ENCODE measurements at regions not wholly inside any gene's neighbourhood (a gene's known extent, or its start where the extent isn't known, plus 50 kb on each side); places are given as distances from the start of the nearest gene placed in this dataset.
"Not testable (repeated sequence)": the region's sequence is repeated elsewhere in the genome, so short reads cannot be mapped to it uniquely, and the experiment has no call there.

- not testable (repeated sequence) for H3K9me3 ChIP-seq (ENCODE audit: control insufficient read depth in 2 of 2, insufficient read depth in 1 of 2, low read depth in 1 of 2, low read length in 1 of 2); H3K27ac ChIP-seq (ENCODE audit: low read depth in 2 of 2, low read length in 1 of 2); H3K36me3 ChIP-seq (ENCODE audit: control insufficient read depth in 2 of 2, insufficient read depth in 2 of 2, low read length in 1 of 2); H3K4me3 ChIP-seq (ENCODE audit: low read depth in 1 of 2, low read length in 2 of 2); H3K27me3 ChIP-seq (ENCODE audit: control insufficient read depth in 1 of 2, insufficient read depth in 2 of 2, low read length in 2 of 2); H3K4me1 ChIP-seq (ENCODE audit: control insufficient read depth in 2 of 2, insufficient read depth in 2 of 2, low read length in 1 of 2)
- WGBS, 2 donors, result 98% methylated on average over 21 of the region's 23 CpGs
Measured at GRCh38 chr16:29355339-29356059, 51.0 kb downstream of the NPIPB11 start.

- not testable (repeated sequence) for H3K27me3 ChIP-seq (ENCODE audit: control insufficient read depth in 1 of 2, insufficient read depth in 2 of 2, low read length in 2 of 2); H3K4me3 ChIP-seq (ENCODE audit: low read depth in 1 of 2, low read length in 2 of 2); H3K9me3 ChIP-seq (ENCODE audit: control insufficient read depth in 2 of 2, insufficient read depth in 1 of 2, low read depth in 1 of 2, low read length in 1 of 2); H3K36me3 ChIP-seq (ENCODE audit: control insufficient read depth in 2 of 2, insufficient read depth in 2 of 2, low read length in 1 of 2); H3K27ac ChIP-seq (ENCODE audit: low read depth in 2 of 2, low read length in 1 of 2); H3K4me1 ChIP-seq (ENCODE audit: control insufficient read depth in 2 of 2, insufficient read depth in 2 of 2, low read length in 1 of 2)
- 65 to 68% methylated on average over 2 of the region's 5 CpGs for WGBS, 2 donors
Measured at GRCh38 chr16:29354449-29354848, 52.1 kb downstream of the NPIPB11 start.

- H3K4me1 ChIP-seq (ENCODE audit: control insufficient read depth in 2 of 2, insufficient read depth in 2 of 2, low read length in 1 of 2); H3K9me3 ChIP-seq (ENCODE audit: control insufficient read depth in 2 of 2, insufficient read depth in 1 of 2, low read depth in 1 of 2, low read length in 1 of 2); H3K36me3 ChIP-seq (ENCODE audit: control insufficient read depth in 2 of 2, insufficient read depth in 2 of 2, low read length in 1 of 2); H3K27ac ChIP-seq (ENCODE audit: low read depth in 2 of 2, low read length in 1 of 2); H3K27me3 ChIP-seq (ENCODE audit: control insufficient read depth in 1 of 2, insufficient read depth in 2 of 2, low read length in 2 of 2); H3K4me3 ChIP-seq (ENCODE audit: low read depth in 1 of 2, low read length in 2 of 2): not testable (repeated sequence)
- 89 to 98% methylated on average over 1 of the region's 2 CpGs for WGBS, 2 donors
Measured at GRCh38 chr16:29352617-29352999, 53.9 kb downstream of the NPIPB11 start.

GRCh38 chr16:29351970-29352616 is 54.4 kb downstream of the NPIPB11 start:
- H3K4me1 ChIP-seq (ENCODE audit: control insufficient read depth in 2 of 2, insufficient read depth in 2 of 2, low read length in 1 of 2); H3K4me3 ChIP-seq (ENCODE audit: low read depth in 1 of 2, low read length in 2 of 2); H3K27me3 ChIP-seq (ENCODE audit: control insufficient read depth in 1 of 2, insufficient read depth in 2 of 2, low read length in 2 of 2); H3K36me3 ChIP-seq (ENCODE audit: control insufficient read depth in 2 of 2, insufficient read depth in 2 of 2, low read length in 1 of 2); H3K27ac ChIP-seq (ENCODE audit: low read depth in 2 of 2, low read length in 1 of 2); H3K9me3 ChIP-seq (ENCODE audit: control insufficient read depth in 2 of 2, insufficient read depth in 1 of 2, low read depth in 1 of 2, low read length in 1 of 2): not testable (repeated sequence)
- WGBS, 2 donors, result 59 to 61% methylated on average over 8 to 9 of the region's 9 CpGs

- H3K27me3 ChIP-seq (ENCODE audit: control insufficient read depth in 1 of 2, insufficient read depth in 2 of 2, low read length in 2 of 2); H3K4me3 ChIP-seq (ENCODE audit: low read depth in 1 of 2, low read length in 2 of 2); H3K9me3 ChIP-seq (ENCODE audit: control insufficient read depth in 2 of 2, insufficient read depth in 1 of 2, low read depth in 1 of 2, low read length in 1 of 2); H3K27ac ChIP-seq (ENCODE audit: low read depth in 2 of 2, low read length in 1 of 2); H3K36me3 ChIP-seq (ENCODE audit: control insufficient read depth in 2 of 2, insufficient read depth in 2 of 2, low read length in 1 of 2); H3K4me1 ChIP-seq (ENCODE audit: control insufficient read depth in 2 of 2, insufficient read depth in 2 of 2, low read length in 1 of 2): not testable (repeated sequence)
- WGBS, 2 donors, result 53 to 60% methylated on average over 13 of the region's 15 CpGs
Measured at GRCh38 chr16:29351271-29351969, 55.1 kb downstream of the NPIPB11 start.

GRCh38 chr16:29349966-29350365 is 56.5 kb downstream of the NPIPB11 start:
- not testable (repeated sequence) for H3K27ac ChIP-seq (ENCODE audit: low read depth in 2 of 2, low read length in 1 of 2); H3K4me1 ChIP-seq (ENCODE audit: control insufficient read depth in 2 of 2, insufficient read depth in 2 of 2, low read length in 1 of 2); H3K36me3 ChIP-seq (ENCODE audit: control insufficient read depth in 2 of 2, insufficient read depth in 2 of 2, low read length in 1 of 2); H3K27me3 ChIP-seq (ENCODE audit: control insufficient read depth in 1 of 2, insufficient read depth in 2 of 2, low read length in 2 of 2); H3K4me3 ChIP-seq (ENCODE audit: low read depth in 1 of 2, low read length in 2 of 2); H3K9me3 ChIP-seq (ENCODE audit: control insufficient read depth in 2 of 2, insufficient read depth in 1 of 2, low read depth in 1 of 2, low read length in 1 of 2)
- WGBS, 2 donors, result 38 to 63% methylated on average over 7 of the region's 7 CpGs

GRCh38 chr16:29348748-29349147 is 57.8 kb downstream of the NPIPB11 start:
- 57 to 85% methylated on average over 3 of the region's 3 CpGs for WGBS, 2 donors
- H3K36me3 ChIP-seq (ENCODE audit: control insufficient read depth in 2 of 2, insufficient read depth in 2 of 2, low read length in 1 of 2); H3K27me3 ChIP-seq (ENCODE audit: control insufficient read depth in 1 of 2, insufficient read depth in 2 of 2, low read length in 2 of 2); H3K4me3 ChIP-seq (ENCODE audit: low read depth in 1 of 2, low read length in 2 of 2); H3K9me3 ChIP-seq (ENCODE audit: control insufficient read depth in 2 of 2, insufficient read depth in 1 of 2, low read depth in 1 of 2, low read length in 1 of 2); H3K4me1 ChIP-seq (ENCODE audit: control insufficient read depth in 2 of 2, insufficient read depth in 2 of 2, low read length in 1 of 2); H3K27ac ChIP-seq (ENCODE audit: low read depth in 2 of 2, low read length in 1 of 2): not testable (repeated sequence)

GRCh38 chr16:29348123-29348690 is 58.3 kb downstream of the NPIPB11 start:
- not testable (repeated sequence) for H3K36me3 ChIP-seq (ENCODE audit: control insufficient read depth in 2 of 2, insufficient read depth in 2 of 2, low read length in 1 of 2); H3K9me3 ChIP-seq (ENCODE audit: control insufficient read depth in 2 of 2, insufficient read depth in 1 of 2, low read depth in 1 of 2, low read length in 1 of 2); H3K4me3 ChIP-seq (ENCODE audit: low read depth in 1 of 2, low read length in 2 of 2); H3K27ac ChIP-seq (ENCODE audit: low read depth in 2 of 2, low read length in 1 of 2); H3K4me1 ChIP-seq (ENCODE audit: control insufficient read depth in 2 of 2, insufficient read depth in 2 of 2, low read length in 1 of 2); H3K27me3 ChIP-seq (ENCODE audit: control insufficient read depth in 1 of 2, insufficient read depth in 2 of 2, low read length in 2 of 2)
- WGBS, 2 donors, result 62 to 89% methylated on average over 1 of the region's 2 CpGs

GRCh38 chr16:29346796-29347580 is 59.5 kb downstream of the NPIPB11 start:
- H3K4me1 ChIP-seq (ENCODE audit: control insufficient read depth in 2 of 2, insufficient read depth in 2 of 2, low read length in 1 of 2), result not testable (repeated sequence)
- WGBS, 2 donors, result 78 to 84% methylated on average over 7 of the region's 7 CpGs

More at GRCh38 chr16:29346796-29347580, 59.5 kb downstream of the NPIPB11 start:
- H3K9me3 ChIP-seq (ENCODE audit: control insufficient read depth in 2 of 2, insufficient read depth in 1 of 2, low read depth in 1 of 2, low read length in 1 of 2); H3K36me3 ChIP-seq (ENCODE audit: control insufficient read depth in 2 of 2, insufficient read depth in 2 of 2, low read length in 1 of 2); H3K27me3 ChIP-seq (ENCODE audit: control insufficient read depth in 1 of 2, insufficient read depth in 2 of 2, low read length in 2 of 2); H3K4me3 ChIP-seq (ENCODE audit: low read depth in 1 of 2, low read length in 2 of 2); H3K27ac ChIP-seq (ENCODE audit: low read depth in 2 of 2, low read length in 1 of 2): not testable (repeated sequence)

All from esophagus (tissue), 2 donors.